GM12892 (cell line): ENCODE measurements at regions not wholly inside any gene's neighbourhood (a gene's known extent, or its start where the extent isn't known, plus 50 kb on each side); places are given as distances from the start of the nearest gene placed in this dataset.

ENCODE experiments used
- POLR2A ChIP-seq: IDR thresholded peaks from 2 replicates; pipeline ENCODE4 v1.6.1; 2011; ENCODE audit warnings: low read depth, low read length, control low read depth
- POLR2AphosphoS5 ChIP-seq: IDR thresholded peaks from 2 replicates; pipeline ENCODE4 v1.6.1; 2011; ENCODE audit warnings: low read depth, low read length, control low read depth
- TAF1 ChIP-seq: IDR thresholded peaks from 2 replicates; pipeline ENCODE4 v1.6.1; 2011; ENCODE audit warnings: low read depth, mild to moderate bottlenecking, control low read depth, low read length, borderline replicate concordance

DNA sequence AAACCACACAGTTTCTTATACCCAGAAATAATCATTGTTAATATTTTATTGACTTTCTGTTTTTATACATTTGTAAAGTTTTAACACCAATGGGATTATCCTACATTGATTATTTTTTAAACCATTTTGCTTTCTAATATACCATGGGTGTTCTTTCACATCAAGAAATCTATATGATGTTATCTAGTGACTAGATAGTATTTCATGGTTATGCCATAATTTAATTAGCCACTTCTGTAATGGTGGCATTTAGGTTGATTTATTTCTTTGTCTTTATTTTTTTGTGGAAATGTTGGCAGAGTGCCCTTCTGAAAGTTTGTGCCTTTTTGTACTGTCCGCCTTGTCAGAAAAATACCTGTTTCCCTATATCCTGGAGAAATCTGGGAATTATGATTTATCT is 193.3 kb downstream of the CEP135 start:
- no peak for TF ChIP-seq POLR2A
- TF ChIP-seq TAF1 = no peak
- TF ChIP-seq POLR2AphosphoS5 = no peak
